ENCODE measurements at regions not wholly inside any gene's neighbourhood (a gene's known extent, or its start where the extent isn't known, plus 50 kb on each side); places are given as distances from the start of the nearest gene placed in this dataset.
"Not testable (repeated sequence)": the region's sequence is repeated elsewhere in the genome, so short reads cannot be mapped to it uniquely, and the experiment has no call there.

- H3K27me3 Mint-ChIP-seq, result peaks cover 5% of the 10 kb centered on the region
- no peak overlapping the region for H3K27ac Mint-ChIP-seq
- peaks cover 2% of the 10 kb centered on the region for H3K9me3 Mint-ChIP-seq
- no peaks in the 10 kb centered on the region for H3K4me1 Mint-ChIP-seq (ENCODE audit: low read depth)
- H3K4me3 Mint-ChIP-seq, result no peak overlapping the region
- no peaks in the 10 kb centered on the region for H3K36me3 Mint-ChIP-seq (ENCODE audit: low read depth)
- DNase-seq, result no peak
These were observed 335.5 kb upstream of the SPRED2 start for GRCh38 chr2:65767946-65768345.

GRCh38 chr2:65766768-65767267, 334.4 kb upstream of the SPRED2 start:
- H3K4me1 Mint-ChIP-seq (ENCODE audit: low read depth), result no peaks in the 10 kb centered on the region
- DNase-seq, result no peak
- H3K9me3 Mint-ChIP-seq, result peaks cover 2% of the 10 kb centered on the region
- H3K36me3 Mint-ChIP-seq (ENCODE audit: low read depth), result no peaks in the 10 kb centered on the region
- H3K27me3 Mint-ChIP-seq, result no peaks in the 10 kb centered on the region
- no peak overlapping the region for H3K4me3 Mint-ChIP-seq
- no peak overlapping the region for H3K27ac Mint-ChIP-seq

GRCh38 chr2:65765376-65765775, 333.0 kb upstream of the SPRED2 start:
- no peak overlapping the region for H3K4me3 Mint-ChIP-seq
- no peak overlapping the region for H3K27ac Mint-ChIP-seq
- H3K9me3 Mint-ChIP-seq, result peaks cover 2% of the 10 kb centered on the region
- H3K27me3 Mint-ChIP-seq, result peaks cover 2% of the 10 kb centered on the region
- no peak for DNase-seq
- H3K4me1 Mint-ChIP-seq (ENCODE audit: low read depth), result no peaks in the 10 kb centered on the region
- no peaks in the 10 kb centered on the region for H3K36me3 Mint-ChIP-seq (ENCODE audit: low read depth)

- no peak for DNase-seq
- Mint-ChIP-seq H3K27ac (no peak overlapping the region), H3K4me3 (no peak overlapping the region)
These were observed 329.7 kb upstream of the SPRED2 start for GRCh38 chr2:65762068-65762467.

GRCh38 chr2:65754219-65754618, 321.8 kb upstream of the SPRED2 start:
- peaks cover 3% of the 10 kb centered on the region for H3K27me3 Mint-ChIP-seq
- H3K4me1 Mint-ChIP-seq (ENCODE audit: low read depth), result no peaks in the 10 kb centered on the region
- no peak for DNase-seq
- no peak overlapping the region for H3K4me3 Mint-ChIP-seq
- H3K9me3 Mint-ChIP-seq, result peaks cover 13% of the 10 kb centered on the region
- no peaks in the 10 kb centered on the region for H3K36me3 Mint-ChIP-seq (ENCODE audit: low read depth)
- no peak overlapping the region for H3K27ac Mint-ChIP-seq

More at GRCh38 chr2:65762068-65762467, 329.7 kb upstream of the SPRED2 start:
- H3K4me1 Mint-ChIP-seq (ENCODE audit: low read depth), result no peaks in the 10 kb centered on the region
- peaks cover 8% of the 10 kb centered on the region for H3K9me3 Mint-ChIP-seq
- H3K36me3 Mint-ChIP-seq (ENCODE audit: low read depth), result no peaks in the 10 kb centered on the region
- peaks cover 6% of the 10 kb centered on the region for H3K27me3 Mint-ChIP-seq

- H3K27ac Mint-ChIP-seq, result no peak overlapping the region
- H3K9me3 Mint-ChIP-seq, result peaks cover 6% of the 10 kb centered on the region
- H3K4me3 Mint-ChIP-seq, result no peak overlapping the region
- H3K36me3 Mint-ChIP-seq (ENCODE audit: low read depth), result no peaks in the 10 kb centered on the region
- peaks cover 3% of the 10 kb centered on the region for H3K27me3 Mint-ChIP-seq
- H3K4me1 Mint-ChIP-seq (ENCODE audit: low read depth), result no peaks in the 10 kb centered on the region
- DNase-seq, result no peak
These were observed 319.0 kb upstream of the SPRED2 start for GRCh38 chr2:65751408-65751807.

GRCh38 chr2:65749545-65749944, 317.1 kb upstream of the SPRED2 start:
- H3K27me3 Mint-ChIP-seq, result no peaks in the 10 kb centered on the region
- H3K4me3 Mint-ChIP-seq, result no peak overlapping the region
- H3K36me3 Mint-ChIP-seq (ENCODE audit: low read depth), result no peaks in the 10 kb centered on the region
- DNase-seq, result no peak
- H3K9me3 Mint-ChIP-seq, result peaks cover 4% of the 10 kb centered on the region
- no peaks in the 10 kb centered on the region for H3K4me1 Mint-ChIP-seq (ENCODE audit: low read depth)
- no peak overlapping the region for H3K27ac Mint-ChIP-seq

GRCh38 chr2:65747875-65748274, 315.5 kb upstream of the SPRED2 start:
- H3K27ac Mint-ChIP-seq; H3K9me3 Mint-ChIP-seq; H3K27me3 Mint-ChIP-seq; H3K4me3 Mint-ChIP-seq; H3K36me3 Mint-ChIP-seq (ENCODE audit: low read depth); H3K4me1 Mint-ChIP-seq (ENCODE audit: low read depth); DNase-seq: not testable (repeated sequence)

- Mint-ChIP-seq H3K9me3 (peaks cover 2% of the 10 kb centered on the region), H3K27ac (no peak overlapping the region), H3K36me3 (ENCODE audit: low read depth) (no peaks in the 10 kb centered on the region), H3K4me1 (ENCODE audit: low read depth) (no peaks in the 10 kb centered on the region), H3K27me3 (no peaks in the 10 kb centered on the region), H3K4me3 (no peak overlapping the region)
- no peak for DNase-seq
These were observed 314.7 kb upstream of the SPRED2 start for GRCh38 chr2:65746931-65747675.

- H3K27ac Mint-ChIP-seq, result no peak overlapping the region
- H3K4me3 Mint-ChIP-seq, result no peak overlapping the region
- H3K4me1 Mint-ChIP-seq (ENCODE audit: low read depth), result no peaks in the 10 kb centered on the region
- no peaks in the 10 kb centered on the region for H3K36me3 Mint-ChIP-seq (ENCODE audit: low read depth)
- H3K27me3 Mint-ChIP-seq, result peaks cover 3% of the 10 kb centered on the region
- no peak for DNase-seq
- peaks cover 2% of the 10 kb centered on the region for H3K9me3 Mint-ChIP-seq
These were observed 312.2 kb upstream of the SPRED2 start for GRCh38 chr2:65744477-65745200.

- no peak for DNase-seq
- Mint-ChIP-seq H3K4me3 (no peak overlapping the region), H3K4me1 (ENCODE audit: low read depth) (no peaks in the 10 kb centered on the region), H3K27ac (no peak overlapping the region), H3K27me3 (peaks cover 3% of the 10 kb centered on the region), H3K36me3 (ENCODE audit: low read depth) (no peaks in the 10 kb centered on the region), H3K9me3 (no peaks in the 10 kb centered on the region)
These were observed 310.6 kb upstream of the SPRED2 start for GRCh38 chr2:65742977-65743376.

- H3K27ac Mint-ChIP-seq, result no peak overlapping the region
- no peaks in the 10 kb centered on the region for H3K36me3 Mint-ChIP-seq (ENCODE audit: low read depth)
- H3K9me3 Mint-ChIP-seq, result no peaks in the 10 kb centered on the region
- H3K27me3 Mint-ChIP-seq, result peaks cover 3% of the 10 kb centered on the region
- no peaks in the 10 kb centered on the region for H3K4me1 Mint-ChIP-seq (ENCODE audit: low read depth)
- H3K4me3 Mint-ChIP-seq, result no peak overlapping the region
- no peak for DNase-seq
These were observed 307.5 kb upstream of the SPRED2 start for GRCh38 chr2:65739927-65740326.

GRCh38 chr2:65737452-65738011, 305.1 kb upstream of the SPRED2 start:
- no peak overlapping the region for H3K27ac Mint-ChIP-seq
- H3K4me3 Mint-ChIP-seq, result no peak overlapping the region
- no peaks in the 10 kb centered on the region for H3K36me3 Mint-ChIP-seq (ENCODE audit: low read depth)
- H3K4me1 Mint-ChIP-seq (ENCODE audit: low read depth), result no peaks in the 10 kb centered on the region
- DNase-seq, result no peak
- no peaks in the 10 kb centered on the region for H3K9me3 Mint-ChIP-seq
- peaks cover 8% of the 10 kb centered on the region for H3K27me3 Mint-ChIP-seq

GRCh38 chr2:65731476-65731875, 299.1 kb upstream of the SPRED2 start:
- Mint-ChIP-seq H3K4me3 (no peak overlapping the region), H3K4me1 (ENCODE audit: low read depth) (no peaks in the 10 kb centered on the region), H3K9me3 (peaks cover 2% of the 10 kb centered on the region), H3K36me3 (ENCODE audit: low read depth) (no peaks in the 10 kb centered on the region), H3K27me3 (peaks cover 4% of the 10 kb centered on the region), H3K27ac (no peak overlapping the region)
- DNase-seq, result no peak

- Mint-ChIP-seq H3K27me3 (peaks cover 4% of the 10 kb centered on the region), H3K27ac (no peak overlapping the region), H3K36me3 (ENCODE audit: low read depth) (no peaks in the 10 kb centered on the region), H3K4me3 (no peak overlapping the region), H3K4me1 (ENCODE audit: low read depth) (no peaks in the 10 kb centered on the region), H3K9me3 (peaks cover 2% of the 10 kb centered on the region)
- no peak for DNase-seq
These were observed 297.8 kb upstream of the SPRED2 start for GRCh38 chr2:65730186-65730585.

Measured in activated T-cell treated with anti-CD3 and anti-CD28 coated beads, Interleukin-2, amount 50 U/mL, for 24 hours (primary cell).